ENCODE measurements at regions not wholly inside any gene's neighbourhood (a gene's known extent, or its start where the extent isn't known, plus 50 kb on each side); places are given as distances from the start of the nearest gene placed in this dataset.

DNA sequence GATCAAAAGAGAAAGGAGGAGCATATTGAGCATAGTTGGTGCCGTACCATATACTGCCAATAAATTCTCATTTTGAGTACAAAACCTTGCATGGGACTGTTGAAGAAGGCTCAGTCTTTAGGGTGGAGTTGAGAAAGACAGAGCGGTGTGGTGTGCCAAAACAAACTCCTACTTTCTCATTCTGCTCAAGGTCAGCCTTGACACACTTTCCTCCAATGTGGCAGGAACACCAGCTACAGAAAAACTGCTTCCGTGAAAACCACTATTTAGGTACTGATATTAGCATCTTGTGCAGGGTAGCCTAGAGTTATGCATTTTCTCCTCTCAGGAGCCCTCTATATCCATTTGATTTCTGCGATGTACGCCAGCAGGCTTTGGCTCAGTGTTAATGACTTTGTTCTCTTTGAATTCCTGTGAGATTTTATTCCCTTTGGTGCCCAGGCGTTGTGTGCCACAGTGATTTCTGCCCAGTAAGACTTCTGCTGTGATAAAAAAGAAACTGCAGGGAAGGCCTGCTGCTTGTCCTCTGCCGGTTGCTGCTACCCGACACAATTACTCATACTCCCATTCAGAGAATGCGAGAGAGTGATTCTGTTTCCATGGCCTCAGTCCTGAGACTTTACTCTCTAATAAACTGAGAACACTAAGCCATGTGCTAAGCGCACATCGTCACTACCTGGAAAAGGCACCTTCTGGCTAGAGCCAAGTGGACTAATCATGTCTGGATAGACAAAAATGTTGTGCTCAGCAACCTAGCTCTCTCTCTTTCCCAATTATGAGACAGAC, 88.3 kb upstream of the MDM1 start:
- intact Hi-C loops (cut with micrococcal nuclease), result no loop called here
- no TSS peak for BruUV-seq (replicated peaks)
- CTCF ChIA-PET, result no interaction called here
- H3K27ac Mint-ChIP-seq (ENCODE audit: low read depth, unreplicated experiment), result no peak overlapping the region
- no peak for DNase-seq (ENCODE audit: unreplicated experiment)
- H3K27me3 Mint-ChIP-seq (ENCODE audit: insufficient read depth, unreplicated experiment), result no peaks in the 10 kb centered on the region
- no peak overlapping the region for H3K4me3 Mint-ChIP-seq (ENCODE audit: unreplicated experiment)
- TF ChIP-seq, protein P1, sequence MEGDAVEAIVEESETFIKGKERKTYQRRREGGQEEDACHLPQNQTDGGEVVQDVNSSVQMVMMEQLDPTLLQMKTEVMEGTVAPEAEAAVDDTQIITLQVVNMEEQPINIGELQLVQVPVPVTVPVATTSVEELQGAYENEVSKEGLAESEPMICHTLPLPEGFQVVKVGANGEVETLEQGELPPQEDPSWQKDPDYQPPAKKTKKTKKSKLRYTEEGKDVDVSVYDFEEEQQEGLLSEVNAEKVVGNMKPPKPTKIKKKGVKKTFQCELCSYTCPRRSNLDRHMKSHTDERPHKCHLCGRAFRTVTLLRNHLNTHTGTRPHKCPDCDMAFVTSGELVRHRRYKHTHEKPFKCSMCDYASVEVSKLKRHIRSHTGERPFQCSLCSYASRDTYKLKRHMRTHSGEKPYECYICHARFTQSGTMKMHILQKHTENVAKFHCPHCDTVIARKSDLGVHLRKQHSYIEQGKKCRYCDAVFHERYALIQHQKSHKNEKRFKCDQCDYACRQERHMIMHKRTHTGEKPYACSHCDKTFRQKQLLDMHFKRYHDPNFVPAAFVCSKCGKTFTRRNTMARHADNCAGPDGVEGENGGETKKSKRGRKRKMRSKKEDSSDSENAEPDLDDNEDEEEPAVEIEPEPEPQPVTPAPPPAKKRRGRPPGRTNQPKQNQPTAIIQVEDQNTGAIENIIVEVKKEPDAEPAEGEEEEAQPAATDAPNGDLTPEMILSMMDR (IDR thresholded peaks at IDR 0.05; ENCODE audit: unreplicated experiment), result no peak
- H3K36me3 Mint-ChIP-seq (ENCODE audit: insufficient read depth, unreplicated experiment), result peaks cover 4% of the 10 kb centered on the region
- no peaks in the 10 kb centered on the region for H3K9me3 Mint-ChIP-seq (ENCODE audit: unreplicated experiment)
- no peaks in the 10 kb centered on the region for H3K4me1 Mint-ChIP-seq (ENCODE audit: insufficient read depth, unreplicated experiment)
- POLR2A ChIA-PET, result no interaction called here

DNA sequence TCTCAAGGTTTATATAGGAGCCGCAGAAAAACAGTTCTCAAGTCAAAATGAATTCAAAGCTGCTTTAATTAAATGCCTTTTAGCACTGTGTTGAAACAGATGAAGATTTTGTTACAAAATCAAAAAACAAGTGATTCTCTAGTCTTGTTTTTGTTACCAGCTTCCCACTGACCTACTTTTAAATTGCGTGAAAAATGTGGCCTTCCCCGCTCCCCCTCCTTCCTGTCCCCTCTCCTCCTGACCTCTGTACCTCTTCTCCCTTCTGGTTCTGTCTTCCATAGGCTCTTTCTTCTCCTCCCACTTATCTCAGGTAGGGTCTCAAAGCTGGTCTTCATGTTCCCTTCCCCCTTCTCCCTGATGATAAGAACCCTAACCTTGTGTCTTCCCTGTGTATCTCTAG, 90.0 kb upstream of the MDM1 start:
- CTCF ChIA-PET, result no interaction called here
- Mint-ChIP-seq H3K27ac (ENCODE audit: low read depth, unreplicated experiment) (no peak overlapping the region), H3K36me3 (ENCODE audit: insufficient read depth, unreplicated experiment) (peaks cover 4% of the 10 kb centered on the region), H3K4me3 (ENCODE audit: unreplicated experiment) (no peak overlapping the region), H3K4me1 (ENCODE audit: insufficient read depth, unreplicated experiment) (no peaks in the 10 kb centered on the region), H3K27me3 (ENCODE audit: insufficient read depth, unreplicated experiment) (no peaks in the 10 kb centered on the region), H3K9me3 (ENCODE audit: unreplicated experiment) (no peaks in the 10 kb centered on the region)
- no peak for DNase-seq (ENCODE audit: unreplicated experiment)
- intact Hi-C loops (cut with micrococcal nuclease), result no loop called here
- TF ChIP-seq, protein P1 (IDR thresholded peaks at IDR 0.05; ENCODE audit: unreplicated experiment), result no peak
- BruUV-seq (replicated peaks), result no TSS peak
- POLR2A ChIA-PET, result no interaction called here

DNA sequence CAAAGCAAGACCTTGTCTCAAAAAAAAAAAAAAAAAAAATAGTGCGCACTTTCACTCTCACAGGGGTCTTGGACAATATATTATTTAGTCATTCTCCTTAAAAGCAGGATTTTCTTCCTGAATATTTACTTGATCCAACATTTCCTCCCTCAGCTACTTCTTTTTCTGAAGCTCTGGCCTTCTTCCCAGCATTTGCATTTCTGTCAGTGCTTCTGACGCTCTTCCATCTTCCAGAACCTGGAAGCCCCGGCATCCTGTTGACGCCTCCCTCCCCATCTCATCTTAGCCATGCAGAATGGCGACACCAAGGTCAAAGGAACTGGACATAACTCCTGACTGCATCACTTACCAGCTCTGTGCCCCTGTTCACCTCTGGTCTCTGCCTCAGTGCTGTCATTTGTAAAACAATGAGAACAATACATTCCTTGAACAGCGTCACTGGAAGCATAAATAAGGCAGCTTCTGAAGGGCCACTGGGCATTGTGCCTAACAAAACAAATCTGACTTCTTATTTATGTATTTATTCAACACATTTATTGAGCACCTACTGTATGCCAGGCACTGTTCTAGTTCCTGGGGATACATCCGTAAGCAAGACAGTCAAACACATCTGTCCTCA, 90.9 kb upstream of the MDM1 start:
- Mint-ChIP-seq H3K27ac (ENCODE audit: low read depth, unreplicated experiment) (no peak overlapping the region), H3K9me3 (ENCODE audit: unreplicated experiment) (no peaks in the 10 kb centered on the region), H3K36me3 (ENCODE audit: insufficient read depth, unreplicated experiment) (peaks cover 4% of the 10 kb centered on the region), H3K4me1 (ENCODE audit: insufficient read depth, unreplicated experiment) (no peaks in the 10 kb centered on the region), H3K27me3 (ENCODE audit: insufficient read depth, unreplicated experiment) (no peaks in the 10 kb centered on the region), H3K4me3 (ENCODE audit: unreplicated experiment) (no peak overlapping the region)
- DNase-seq (ENCODE audit: unreplicated experiment), result no peak
- intact Hi-C loops (cut with micrococcal nuclease), result no loop called here
- TF ChIP-seq, protein P1 (IDR thresholded peaks at IDR 0.05; ENCODE audit: unreplicated experiment), result no peak
- no TSS peak for BruUV-seq (replicated peaks)
- ChIA-PET CTCF (interaction anchor here (0.6 kb wide), 1 partner anchor 14 kb away, joined by 3 read pairs; no protein-coding TSS in a partner anchor), POLR2A (no interaction called here)

DNA sequence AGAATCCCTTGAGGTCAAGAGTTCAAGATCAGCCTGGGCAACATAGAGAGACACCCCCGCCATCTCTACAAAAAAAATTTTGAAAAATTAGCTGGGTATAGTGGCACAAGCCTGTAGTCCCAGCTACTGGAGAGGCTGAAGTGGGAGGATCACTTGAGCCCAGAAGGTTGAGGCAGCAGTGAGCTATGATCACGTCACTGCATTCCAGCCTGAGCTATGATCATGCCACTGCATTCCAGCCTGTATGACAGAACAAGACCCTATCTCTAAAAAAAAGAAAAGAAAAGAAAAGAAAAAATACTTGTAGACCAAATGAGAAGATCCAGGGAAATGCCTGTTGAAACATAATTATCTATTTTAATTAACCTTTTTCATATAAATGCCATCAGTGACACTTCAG, 93.8 kb upstream of the MDM1 start:
- POLR2A ChIA-PET, result no interaction called here

More for the DNA sequence above, 93.8 kb upstream of the MDM1 start:
- Mint-ChIP-seq H3K27me3 (ENCODE audit: insufficient read depth, unreplicated experiment) (no peaks in the 10 kb centered on the region), H3K36me3 (ENCODE audit: insufficient read depth, unreplicated experiment) (peaks cover 4% of the 10 kb centered on the region), H3K27ac (ENCODE audit: low read depth, unreplicated experiment) (no peak overlapping the region), H3K4me3 (ENCODE audit: unreplicated experiment) (no peak overlapping the region), H3K4me1 (ENCODE audit: insufficient read depth, unreplicated experiment) (no peaks in the 10 kb centered on the region), H3K9me3 (ENCODE audit: unreplicated experiment) (no peaks in the 10 kb centered on the region)
- TF ChIP-seq, protein P1 (IDR thresholded peaks at IDR 0.05; ENCODE audit: unreplicated experiment), result no peak
- no TSS peak for BruUV-seq (replicated peaks)
- intact Hi-C loops (cut with micrococcal nuclease), result no loop called here
- CTCF ChIA-PET, result no interaction called here
- DNase-seq (ENCODE audit: unreplicated experiment), result no peak

Data from MCF 10A (cell line).